HCT116 (cell line): ENCODE measurements at regions not wholly inside any gene's neighbourhood (a gene's known extent, or its start where the extent isn't known, plus 50 kb on each side); places are given as distances from the start of the nearest gene placed in this dataset.
A peak's percentile ranks its signal among the peaks of the same experiment; 100 is the strongest.

Source experiments
- ATAC-seq: fragments of 200-7000 bp; cut with Tn5 transposase; 2 replicates; pipeline ENCODE4 v1.9.1; 2020; ENCODE audit warnings: mild to moderate bottlenecking, moderate library complexity
- BruUV-seq: library from RNA; stranded (reverse); fragments of 400-500 nt; replicated peaks from 2 replicates; lab custom pipeline; 2021; lab: Mats Ljungman, UMichigan
- CTCF ChIA-PET: fragments of 300-600 bp; sonication (Branson Sonifier 250); formaldehyde crosslinking; loops from one replicate; lab custom pipeline; 2021; ENCODE audit warnings: antibody characterized with exemption; lab: Charles Lee
- POLR2A ChIA-PET: fragments of 300-600, 350-600 bp; sonication (Branson Sonifier 250); formaldehyde crosslinking; loops from one replicate; lab custom pipeline; 2021; ENCODE audit warnings: antibody characterized with exemption; lab: Charles Lee
- RAD21 ChIA-PET, 2 experiments: fragments of 300-600 bp; sonication (Branson Sonifier 250); formaldehyde crosslinking; loops; one replicate each; lab custom pipeline; 2023; ENCODE audit warnings: low total read pairs in 2 of 2; ENCODE audit not compliant: uncharacterized antibody in 2 of 2, unreplicated experiment in 2 of 2, low non-redundant PET in 1 of 2; lab: Charles Lee
- DNase-seq: peaks from one replicate; pipeline ENCODE4 v3.0.0-alpha.2; 2010; ENCODE audit warnings: low read depth, low spot score
- H2AFZ ChIP-seq: fragments of 200-600 bp; shearing (Covaris generic), sonication (generic); 2 replicates; pipeline ENCODE4 v1.6.1; 2017; ENCODE audit warnings: low read depth, mixed run types, mixed read lengths, antibody characterized with exemption, low read length; ENCODE audit not compliant: poor library complexity, severe bottlenecking
- H3K27ac ChIP-seq: 2 replicates; pipeline ENCODE4 v1.5.1; 2012; ENCODE audit warnings: low read depth, low read length
- H3K27me3 ChIP-seq: fragments of 200-600 bp; sonication (generic); 2 replicates; pipeline ENCODE4 v1.6.1; 2016; ENCODE audit warnings: mixed run types, low read length, mixed read lengths; ENCODE audit not compliant: insufficient read depth
- H3K36me3 ChIP-seq, 2 experiments: fragments of 200-500 bp in 1 of 2; fragments of 200-600 bp in 1 of 2; sonication (Bioruptor generic) in 1 of 2; sonication (generic) in 1 of 2; 2 replicates each; pipeline versions ENCODE4 v1.5.1 to v1.6.1; 2014 to 2016; ENCODE audit warnings: low read length in 2 of 2, inconsistent platforms in 1 of 2, mixed read lengths in 1 of 2, mixed run types in 1 of 2; ENCODE audit not compliant: insufficient read depth in 2 of 2, control insufficient read depth in 1 of 2
- H3K4me1 ChIP-seq, 2 experiments: fragments of 200-600 bp in 1 of 2; sonication (generic) in 1 of 2; 2 replicates each; pipeline versions ENCODE4 v1.5.1 to v1.6.1; 2012 to 2017; ENCODE audit warnings: low read length in 2 of 2, inconsistent platforms in 1 of 2, mild to moderate bottlenecking in 1 of 2, mixed read lengths in 1 of 2, mixed run types in 1 of 2, moderate library complexity in 1 of 2; ENCODE audit not compliant: insufficient read depth in 2 of 2, control insufficient read depth in 1 of 2
- H3K4me2 ChIP-seq: fragments of 200-600 bp; sonication (generic); 2 replicates; pipeline ENCODE4 v1.6.1; 2017; ENCODE audit warnings: mixed run types, low read length, mixed read lengths
- H3K4me3 ChIP-seq, 2 experiments: fragments of 200-600 bp in 1 of 2; sonication (generic) in 1 of 2; replicated peaks in 1 of 2; 2 replicates each; pipeline ENCODE4 v1.5.1; 2011 to 2016; ENCODE audit warnings: low read length in 2 of 2, control low read depth in 1 of 2, low read depth in 1 of 2, mild to moderate bottlenecking in 1 of 2, mixed read lengths in 1 of 2, mixed run types in 1 of 2
- H3K79me2 ChIP-seq: fragments of 200-600 bp; sonication (generic); 2 replicates; pipeline ENCODE4 v1.6.1; 2017; ENCODE audit warnings: mild to moderate bottlenecking, mixed run types, low read length, moderate library complexity, mixed read lengths; ENCODE audit not compliant: insufficient read depth
- H3K9ac ChIP-seq: fragments of 200-600 bp; sonication (generic); 2 replicates; pipeline ENCODE4 v1.6.1; 2016; ENCODE audit warnings: low read length, mixed read lengths
- H3K9me2 ChIP-seq: fragments of 200-600 bp; sonication (generic), shearing (Covaris generic); 2 replicates; pipeline ENCODE4 v1.6.1; 2017; ENCODE audit warnings: mixed run types, mild to moderate bottlenecking, moderate library complexity; ENCODE audit not compliant: insufficient read depth
- H3K9me3 ChIP-seq, 2 experiments: fragments of 200-500 bp in 1 of 2; fragments of 200-600 bp in 1 of 2; sonication (Bioruptor generic) in 1 of 2; sonication (generic) in 1 of 2; 2 replicates each; pipeline ENCODE4 v1.6.1; 2014 to 2017; ENCODE audit warnings: low read length in 2 of 2, mixed read lengths in 2 of 2, inconsistent platforms in 1 of 2, low read depth in 1 of 2, mild to moderate bottlenecking in 1 of 2, mixed run types in 1 of 2, moderate library complexity in 1 of 2; ENCODE audit not compliant: control insufficient read depth in 1 of 2, insufficient read depth in 1 of 2
- H4K20me1 ChIP-seq: fragments of 200-600 bp; sonication (generic), shearing (Covaris generic); 2 replicates; pipeline ENCODE4 v1.6.1; 2017; ENCODE audit warnings: mixed run types, mild to moderate bottlenecking, moderate library complexity; ENCODE audit not compliant: insufficient read depth
- CBX3 ChIP-seq: IDR thresholded peaks from 2 replicates; pipeline ENCODE4 v1.6.1; 2012; ENCODE audit warnings: low read depth
- CEBPB ChIP-seq: IDR thresholded peaks from 2 replicates; pipeline ENCODE4 v1.6.1; 2012; ENCODE audit warnings: low read depth
- EZH2 ChIP-seq: fragments of 200-600 bp; sonication (generic); IDR thresholded peaks from 2 replicates; pipeline ENCODE4 v1.6.1; 2017; ENCODE audit warnings: antibody characterized with exemption, mixed run types
- EZH2phosphoT487 ChIP-seq: fragments of 200-600 bp; IDR thresholded peaks from 2 replicates; pipeline ENCODE4 v1.6.1; 2018; ENCODE audit warnings: antibody characterized with exemption, borderline replicate concordance
- FOSL1 ChIP-seq: IDR thresholded peaks from 2 replicates; pipeline ENCODE4 v1.6.1; 2012; ENCODE audit warnings: low read depth
- MAX ChIP-seq: IDR thresholded peaks from 2 replicates; pipeline ENCODE4 v1.6.1; 2012
- POLR2A ChIP-seq: IDR thresholded peaks from 2 replicates; pipeline ENCODE4 v1.7.0; 2011; ENCODE audit warnings: borderline replicate concordance; ENCODE audit not compliant: insufficient read depth, insufficient read length; ENCODE audit errors: extremely low read depth
- SIN3A ChIP-seq: IDR thresholded peaks from 2 replicates; pipeline ENCODE4 v1.6.1; 2012; ENCODE audit warnings: low read depth
- TCF7L2 ChIP-seq: IDR thresholded peaks from 2 replicates; pipeline ENCODE4 v1.7.0; 2011; ENCODE audit warnings: borderline replicate concordance, inconsistent platforms; ENCODE audit not compliant: insufficient read depth, insufficient read length; ENCODE audit errors: extremely low read depth
- ZBTB33 ChIP-seq: IDR thresholded peaks from 2 replicates; pipeline ENCODE4 v1.6.1; 2011; ENCODE audit warnings: mild to moderate bottlenecking, low read length, moderate library complexity; ENCODE audit not compliant: insufficient replicate concordance; ENCODE audit errors: extremely low read depth
- ZFX ChIP-seq: fragments of 450-650 bp; IDR thresholded peaks from 2 replicates; pipeline ENCODE4 v1.6.1; 2017
- ZNF274 ChIP-seq: fragments of 200-500 bp; sonication (Bioruptor generic); IDR thresholded peaks from 2 replicates; pipeline ENCODE4 v1.6.1; 2014; ENCODE audit warnings: mild to moderate bottlenecking, low read depth, low read length, inconsistent platforms
- intact Hi-C: fragments of 100-400 bp; cut with micrococcal nuclease; formaldehyde crosslinking; loops from 2 replicates; pipeline ENCODE4 v1.10.0; 2022

GRCh38 chr16:55019419-55020131, 88.9 kb downstream of the IRX5 start:
- DNase-seq (no peak), ATAC-seq (no peak)
- no TSS peak for BruUV-seq
- no peaks in the 10 kb centered on the region for H3K27me3 ChIP-seq
- TF ChIP-seq CEBPB, result no peak
- TF ChIP-seq, all 23 proteins: peak for 0
- H3K4me1 ChIP-seq, result peaks cover 7 to 12% of the 10 kb centered on the region in 2 experiments; a peak in 3 of 4 replicates
- no peaks in the 10 kb centered on the region for H3K79me2 ChIP-seq
- H3K4me2 ChIP-seq, result no peak overlapping the region
- no peak overlapping the region for H2AFZ ChIP-seq
- no peaks in the 10 kb centered on the region for H3K9me2 ChIP-seq
- H4K20me1 ChIP-seq, result no peaks in the 10 kb centered on the region
- H3K27ac ChIP-seq, result no peak overlapping the region
- H3K36me3 ChIP-seq, result 0 out of 4 replicates have a peak, but pooled peaks cover 0 to 3% of the 10 kb centered on the region in 2 experiments
- CTCF ChIA-PET, result no interaction called here
- RAD21 ChIA-PET, result no interaction called here
- peaks cover 0 to 5% of the 10 kb centered on the region in 2 experiments; a peak in 1 of 4 replicates for H3K9me3 ChIP-seq
- POLR2A ChIA-PET, result no interaction called here
- H3K4me3 ChIP-seq, result no peak overlapping the region
- H3K9ac ChIP-seq, result no peak overlapping the region
- intact Hi-C loops, result loop anchor here (5.0 to 10.0 kb wide), 2 partner anchors 1245 to 1467 kb away; no protein-coding TSS in a partner anchor

- H3K27me3 ChIP-seq, result no peaks in the 10 kb centered on the region
- intact Hi-C loops, result loop anchor here (5.0 to 10.0 kb wide), 2 partner anchors 1247 to 1470 kb away; no protein-coding TSS in a partner anchor
- H3K79me2 ChIP-seq, result no peaks in the 10 kb centered on the region
- ChIA-PET POLR2A (no interaction called here), RAD21 (interaction anchor here in 1 of 2 experiments (1.2 kb wide), 1 partner anchor 12 kb away, joined by 3 read pairs; no protein-coding TSS in a partner anchor), CTCF (interaction anchor here (0.7 to 2.6 kb wide), 13 partner anchors 9 to 1472 kb away, joined by 3 to 14 read pairs (median 4); no protein-coding TSS in a partner anchor)
- no TSS peak for BruUV-seq
- peaks cover 7 to 12% of the 10 kb centered on the region in 2 experiments; a peak in 3 of 4 replicates for H3K4me1 ChIP-seq
- H3K4me3 ChIP-seq, result no peak overlapping the region; a peak in 1 of 4 replicates
- peak overlapping the region; percentile 61 for H3K4me2 ChIP-seq
- no peak overlapping the region for H3K9ac ChIP-seq
- H3K27ac ChIP-seq, result peak overlapping the region; percentile 27; the same call in 1 of the 2 replicates
- no peaks in the 10 kb centered on the region for H3K9me2 ChIP-seq
- H3K36me3 ChIP-seq, result 0 out of 4 replicates have a peak, but pooled peaks cover 0 to 3% of the 10 kb centered on the region in 2 experiments
- H3K9me3 ChIP-seq, result peaks cover 0 to 5% of the 10 kb centered on the region in 2 experiments; a peak in 1 of 4 replicates
- H4K20me1 ChIP-seq, result no peaks in the 10 kb centered on the region
- peak; percentile 97 for ATAC-seq
- peak; percentile 67 for DNase-seq
- H2AFZ ChIP-seq, result peak overlapping the region; percentile 52
- TF ChIP-seq CBX3, result no peak
- TF ChIP-seq MAX, result no peak
- TF ChIP-seq EZH2phosphoT487, result no peak
- TF ChIP-seq POLR2A, result no peak
- TF ChIP-seq TCF7L2, result no peak
- no peak for TF ChIP-seq ZFX
- TF ChIP-seq EZH2, result no peak
- TF ChIP-seq CEBPB, result no peak
- TF ChIP-seq ZNF274, result no peak
- TF ChIP-seq ZBTB33, result no peak
- no peak for TF ChIP-seq FOSL1
- TF ChIP-seq SIN3A, result no peak
Measured at GRCh38 chr16:55021595-55022475, 91.2 kb downstream of the IRX5 start.
